ENCODE measurements at regions not wholly inside any gene's neighbourhood (a gene's known extent, or its start where the extent isn't known, plus 50 kb on each side); places are given as distances from the start of the nearest gene placed in this dataset.

GRCh38 chr6:114403858-114404257 is 61.0 kb upstream of the HS3ST5 start:
- H3K4me3 ChIP-seq (ENCODE audit: low read depth, low read length), result no peak overlapping the region
- no peak for DNase-seq (ENCODE audit: low read depth)

GRCh38 chr6:114398481-114398880 is 55.7 kb upstream of the HS3ST5 start:
- H3K4me3 ChIP-seq (ENCODE audit: low read depth, low read length), result no peak overlapping the region
- no peak for TF ChIP-seq CTCF (IDR thresholded peaks at IDR 0.05; ENCODE audit: low read depth, low read length, missing control alignments)
- DNase-seq (ENCODE audit: low read depth), result no peak

More at GRCh38 chr6:114403858-114404257, 61.0 kb upstream of the HS3ST5 start:
- no peak for TF ChIP-seq CTCF (IDR thresholded peaks at IDR 0.05; ENCODE audit: low read depth, low read length, missing control alignments)
